Fibroblast of the aortic adventitia (primary cell): ENCODE measurements at regions not wholly inside any gene's neighbourhood (a gene's known extent, or its start where the extent isn't known, plus 50 kb on each side); places are given as distances from the start of the nearest gene placed in this dataset.
A peak's percentile ranks its signal among the peaks of the same experiment; 100 is the strongest.

ENCODE experiments used
- DNase-seq: peaks from one replicate; pipeline ENCODE4 v3.0.0-alpha.2; 2010; ENCODE audit warnings: low read depth
- H3K4me3 ChIP-seq: 2 replicates; pipeline ENCODE4 v1.5.1; 2011; ENCODE audit warnings: low read depth, mild to moderate bottlenecking, control low read depth, low read length, moderate library complexity
- CTCF ChIP-seq: IDR thresholded peaks from 2 replicates; pipeline ENCODE4 v1.5.1; 2011; ENCODE audit warnings: mild to moderate bottlenecking, low read length, control low read depth, inconsistent platforms; ENCODE audit not compliant: insufficient read depth

GRCh38 chr16:64445649-64446048, 676.2 kb downstream of the CDH11 start:
- no peak for TF ChIP-seq CTCF
- H3K4me3 ChIP-seq, result no peak overlapping the region
- DNase-seq, result peak; percentile 36

DNA sequence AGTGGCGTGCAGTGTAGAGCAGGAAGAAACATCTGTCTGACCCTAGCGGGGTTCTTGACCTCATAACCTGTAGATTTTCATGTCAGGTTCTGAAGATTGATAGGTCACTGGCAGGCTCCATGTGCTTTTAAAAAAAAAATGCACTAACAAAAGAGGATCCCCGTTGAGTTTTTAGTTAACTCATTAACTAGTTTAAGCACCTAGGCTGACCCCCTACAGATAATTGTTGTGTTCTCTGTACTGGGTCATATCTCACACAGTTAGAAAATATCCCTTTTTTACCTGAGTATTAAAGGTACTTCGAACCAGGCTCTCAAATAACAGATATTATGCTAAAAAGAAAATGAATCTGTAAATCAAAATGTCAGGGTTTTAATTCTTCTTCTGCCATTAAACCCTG, 676.6 kb downstream of the CDH11 start:
- no peak for TF ChIP-seq CTCF
- no peak for DNase-seq
- H3K4me3 ChIP-seq, result no peak overlapping the region

DNA sequence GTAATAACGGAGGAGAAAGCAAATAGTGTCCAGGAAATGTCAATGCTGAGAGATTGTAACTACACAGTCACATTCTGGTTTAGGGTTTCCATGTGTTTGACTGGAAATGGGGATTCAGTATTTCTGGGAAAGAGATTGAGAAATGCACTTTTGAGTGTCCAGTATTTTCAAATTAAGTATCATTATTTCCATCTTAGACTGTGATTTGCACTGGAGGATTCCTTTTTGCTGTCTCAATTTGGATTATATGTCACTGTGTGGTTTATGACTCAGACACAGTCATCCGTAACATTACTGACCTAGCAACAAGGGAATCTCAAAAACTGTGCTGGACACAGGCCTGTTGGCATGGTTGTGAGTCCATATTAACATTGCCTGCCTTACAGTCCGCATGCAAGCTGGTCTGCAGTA, 681.4 kb downstream of the CDH11 start:
- no peak for TF ChIP-seq CTCF
- H3K4me3 ChIP-seq, result no peak overlapping the region
- peak; percentile 98 for DNase-seq

- H3K4me3 ChIP-seq, result no peak overlapping the region
- DNase-seq, result no peak
- no peak for TF ChIP-seq CTCF
Measured at GRCh38 chr16:64440005-64440404, 681.9 kb downstream of the CDH11 start.

DNA sequence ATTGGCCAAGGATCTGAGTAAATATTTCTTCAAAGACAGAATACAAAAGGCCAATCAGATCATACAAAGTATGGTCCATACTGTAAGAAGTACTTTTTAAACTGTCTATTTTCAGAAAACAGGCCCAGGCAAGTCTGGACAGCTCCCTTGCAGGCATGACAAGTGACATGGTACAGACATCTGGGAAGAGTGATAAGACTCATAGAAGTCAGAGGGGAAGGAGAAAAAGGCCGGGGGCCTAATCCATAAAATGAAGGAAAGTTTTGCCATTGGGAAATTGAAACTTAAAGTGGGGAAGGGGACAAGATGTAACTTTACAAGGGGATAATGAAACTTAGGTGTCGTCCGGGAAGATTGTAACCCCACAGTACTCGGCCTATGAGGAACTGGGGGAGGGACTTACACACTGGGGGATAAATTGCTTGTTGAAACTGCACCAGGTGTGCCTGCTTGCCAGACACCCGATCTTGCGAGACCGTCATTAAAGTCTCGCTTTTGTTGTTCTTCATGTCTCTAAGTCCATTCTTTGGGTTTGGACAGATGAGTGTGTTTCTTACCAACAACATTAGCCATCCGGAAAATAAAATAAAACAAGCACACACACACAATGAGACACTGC, 684.0 kb downstream of the CDH11 start:
- no peak for TF ChIP-seq CTCF
- DNase-seq, result no peak
- H3K4me3 ChIP-seq, result no peak overlapping the region

GRCh38 chr16:64434526-64435069, 687.3 kb downstream of the CDH11 start:
- no peak for DNase-seq
- no peak for TF ChIP-seq CTCF
- H3K4me3 ChIP-seq, result no peak overlapping the region

DNA sequence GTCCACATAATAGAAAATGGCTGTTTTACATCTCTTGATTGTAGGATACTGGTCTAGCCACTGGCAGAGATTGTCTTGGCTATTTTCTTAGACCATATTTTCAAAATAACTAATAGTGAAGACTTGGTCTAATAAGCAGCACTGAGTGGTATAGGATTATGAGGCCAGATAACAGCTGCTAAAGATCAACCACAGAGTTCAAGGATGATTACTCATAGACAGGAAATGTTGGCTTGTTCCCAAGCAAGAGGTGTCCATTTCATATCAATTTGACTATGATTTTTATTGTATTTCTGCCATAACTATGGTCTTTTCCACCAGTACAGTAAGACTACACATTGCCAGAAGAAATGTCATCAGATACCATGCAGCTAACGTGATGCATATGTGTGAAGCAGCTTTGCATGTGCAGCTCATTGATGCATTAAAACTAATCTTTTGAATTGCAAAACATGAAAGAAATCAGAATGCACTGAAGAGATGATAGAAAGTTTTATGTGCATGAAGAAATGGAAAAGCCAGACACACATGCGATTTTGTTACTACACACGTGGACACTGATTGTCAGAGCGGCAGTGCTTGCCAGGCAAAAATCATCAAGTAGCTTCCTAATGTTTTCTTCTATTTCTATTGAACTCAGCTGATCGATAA, 693.3 kb downstream of the CDH11 start:
- DNase-seq, result peak; percentile 87
- H3K4me3 ChIP-seq, result no peak overlapping the region
- TF ChIP-seq CTCF, result no peak
